ENCODE measurements at regions not wholly inside any gene's neighbourhood (a gene's known extent, or its start where the extent isn't known, plus 50 kb on each side); places are given as distances from the start of the nearest gene placed in this dataset.

DNA sequence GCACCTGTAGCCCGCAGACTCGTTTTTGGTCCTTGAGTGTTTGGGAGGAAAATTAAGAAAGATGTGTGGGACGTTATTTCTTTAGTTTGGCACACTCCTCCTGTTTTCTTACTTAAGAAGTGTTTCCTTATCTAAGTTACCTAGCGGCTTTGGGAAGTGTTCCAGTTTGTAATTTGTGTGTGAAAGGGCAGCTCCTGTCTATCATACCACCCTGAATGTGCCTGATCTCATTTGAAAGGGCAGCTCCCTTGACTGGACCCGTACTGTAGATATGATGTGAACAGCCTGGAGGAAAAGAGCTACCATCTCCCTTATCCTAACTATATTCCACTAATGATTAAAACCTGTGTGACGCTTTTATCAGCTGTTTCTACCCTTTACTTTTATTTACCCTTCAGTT, 314.3 kb downstream of the CHRM3 start:
- H3K79me2 ChIP-seq (ENCODE audit: control insufficient read depth, insufficient read depth, low read length) = no peaks in the 10 kb centered on the region
- no peaks in the 10 kb centered on the region for H3K9me3 ChIP-seq (replicated peaks; ENCODE audit: control insufficient read depth, insufficient read depth, low read depth, low read length)
- no peak for TF ChIP-seq ZFP1 (CRISPR knock-in tag; IDR thresholded peaks at IDR 0.05)
- TF ChIP-seq ZNF644 (tag; IDR thresholded peaks at IDR 0.05; ENCODE audit: low read depth) = no peak
- TF ChIP-seq TBL1XR1 (IDR thresholded peaks at IDR 0.05; ENCODE audit: low read length in 2 of 2) = no peak
- TF ChIP-seq ELF2 (CRISPR knock-in tag; IDR thresholded peaks at IDR 0.05) = no peak
- TF ChIP-seq ASH1L (IDR thresholded peaks at IDR 0.05; ENCODE audit: borderline replicate concordance, low read depth, partially characterized antibody) = no peak
- BruUV-seq (replicated peaks) = no TSS peak
- intact Hi-C loops (cut with micrococcal nuclease) (no loop called here), in situ Hi-C loops (cut with MboI) (no loop called here)
- no peaks in the 10 kb centered on the region for H3K27me3 ChIP-seq (ENCODE audit: control insufficient read depth in 2 of 2, insufficient read depth in 2 of 2, low read length in 2 of 2)
- no peak for DNase-seq (ENCODE audit: extremely low read depth in 1 of 4, low spot score in 3 of 4)
- H3K4me1 ChIP-seq (replicated peaks in 1 of 2; ENCODE audit: control insufficient read depth in 2 of 2, insufficient read depth in 2 of 2, low read length in 2 of 2) = no peaks in the 10 kb centered on the region
- no peaks in the 10 kb centered on the region for H3K9me1 ChIP-seq (ENCODE audit: control insufficient read depth, insufficient read depth, low read length)
- H3K9ac ChIP-seq (ENCODE audit: insufficient read depth in 1 of 2, low read depth in 2 of 2, low read length in 2 of 2) = no peak overlapping the region
- no peak overlapping the region for H3K4me2 ChIP-seq (ENCODE audit: insufficient read depth, low read length)
- no peaks in the 10 kb centered on the region for H3K36me3 ChIP-seq (ENCODE audit: control insufficient read depth, insufficient read depth, low read length)
- POLR2A ChIA-PET = no interaction called here
- no peak for FAIRE-seq
- H2AFZ ChIP-seq (ENCODE audit: low read depth, low read length) = no peak overlapping the region
- WGBS (ENCODE audit: insufficient coverage, low coverage, missing lambda C conversion rate) = under 1% methylated on average over 6 of the region's 6 CpGs
- CTCF ChIA-PET (ENCODE audit: low intra/inter-chr PET ratio) = no interaction called here
- H3K4me3 ChIP-seq = no peak overlapping the region
- H3K27ac ChIP-seq (ENCODE audit: extremely low read depth, low read depth, low read length) = no peak overlapping the region
- no peak for ATAC-seq
- H4K20me1 ChIP-seq (replicated peaks; ENCODE audit: control insufficient read depth, insufficient read depth, low read length) = no peaks in the 10 kb centered on the region

DNA sequence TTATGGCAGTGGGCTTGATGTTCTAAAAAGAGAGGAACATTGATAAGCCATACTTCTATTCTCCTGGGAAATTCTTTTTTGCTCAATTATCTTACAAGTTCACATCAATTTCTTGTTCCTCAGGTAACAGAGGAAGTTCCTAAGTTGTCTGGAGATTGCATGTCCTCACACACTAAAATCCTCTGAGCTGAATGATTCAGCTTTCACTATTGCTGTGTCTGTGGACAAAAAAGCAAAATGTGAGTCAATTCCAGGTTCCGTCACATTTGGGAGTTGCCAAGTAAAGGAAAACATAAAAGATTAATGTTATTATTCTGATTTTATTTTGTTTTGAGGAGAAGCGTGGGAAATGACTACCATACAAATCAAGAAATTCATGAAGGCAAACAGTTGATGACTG, 316.7 kb downstream of the CHRM3 start:
- Histone ChIP-seq H3K4me3 (no peak overlapping the region), H3K9me3 (replicated peaks; ENCODE audit: control insufficient read depth, insufficient read depth, low read depth, low read length) (no peaks in the 10 kb centered on the region), H3K27ac (ENCODE audit: extremely low read depth, low read depth, low read length) (no peak overlapping the region), H3K79me2 (ENCODE audit: control insufficient read depth, insufficient read depth, low read length) (no peaks in the 10 kb centered on the region), H3K9ac (ENCODE audit: insufficient read depth in 1 of 2, low read depth in 2 of 2, low read length in 2 of 2) (no peak overlapping the region), H3K9me1 (ENCODE audit: control insufficient read depth, insufficient read depth, low read length) (no peaks in the 10 kb centered on the region), H3K4me1 (replicated peaks in 1 of 2; ENCODE audit: control insufficient read depth in 2 of 2, insufficient read depth in 2 of 2, low read length in 2 of 2) (no peaks in the 10 kb centered on the region), H2AFZ (ENCODE audit: low read depth, low read length) (no peak overlapping the region), H3K27me3 (ENCODE audit: control insufficient read depth in 2 of 2, insufficient read depth in 2 of 2, low read length in 2 of 2) (no peaks in the 10 kb centered on the region), H3K36me3 (ENCODE audit: control insufficient read depth, insufficient read depth, low read length) (no peaks in the 10 kb centered on the region), H3K4me2 (ENCODE audit: insufficient read depth, low read length) (no peak overlapping the region), H4K20me1 (replicated peaks; ENCODE audit: control insufficient read depth, insufficient read depth, low read length) (no peaks in the 10 kb centered on the region)
- FAIRE-seq (no peak), DNase-seq (ENCODE audit: extremely low read depth in 1 of 4, low spot score in 3 of 4) (no peak), ATAC-seq (no peak)
- CTCF ChIA-PET (ENCODE audit: low intra/inter-chr PET ratio) = interaction anchor here (0.6 kb wide), 1 partner anchor 381 kb away, joined by 3 read pairs; no protein-coding TSS in a partner anchor
- intact Hi-C loops (cut with micrococcal nuclease) = no loop called here
- TF ChIP-seq POLR2AphosphoS2 (IDR thresholded peaks at IDR 0.05; ENCODE audit: low read length) (no peak), BHLHE40 (IDR thresholded peaks at IDR 0.05; ENCODE audit: low read length) (no peak)
- POLR2A ChIA-PET = no interaction called here
- 0% methylated on average over 2 of the region's 2 CpGs for WGBS (ENCODE audit: insufficient coverage, low coverage, missing lambda C conversion rate)
- in situ Hi-C loops (cut with MboI) = no loop called here
- no TSS peak for BruUV-seq (replicated peaks)

Measured in K562 (cell line).